ENCODE measurements at regions not wholly inside any gene's neighbourhood (a gene's known extent, or its start where the extent isn't known, plus 50 kb on each side); places are given as distances from the start of the nearest gene placed in this dataset.

DNA sequence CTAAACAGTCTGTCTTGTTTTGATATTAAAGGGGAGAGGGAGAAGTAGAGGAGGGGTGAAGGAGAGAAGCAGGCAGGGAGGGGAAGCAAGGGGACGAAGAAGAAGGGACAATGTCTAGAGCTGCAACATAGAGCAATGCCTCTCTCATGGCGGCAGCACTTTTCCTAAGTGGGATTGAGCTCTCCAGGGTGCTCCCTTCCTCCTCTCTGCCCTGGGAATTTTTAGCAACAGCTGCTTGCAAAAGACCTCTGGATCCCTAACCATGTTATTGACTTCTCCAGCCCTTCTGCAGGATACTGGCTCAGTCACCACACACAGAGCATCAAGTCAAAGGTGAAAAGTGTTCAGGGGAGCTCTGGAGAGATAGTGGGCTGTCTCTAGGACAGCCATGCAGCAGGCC, 734.9 kb downstream of the EPHA4 start:
- TF ChIP-seq, protein P1, sequence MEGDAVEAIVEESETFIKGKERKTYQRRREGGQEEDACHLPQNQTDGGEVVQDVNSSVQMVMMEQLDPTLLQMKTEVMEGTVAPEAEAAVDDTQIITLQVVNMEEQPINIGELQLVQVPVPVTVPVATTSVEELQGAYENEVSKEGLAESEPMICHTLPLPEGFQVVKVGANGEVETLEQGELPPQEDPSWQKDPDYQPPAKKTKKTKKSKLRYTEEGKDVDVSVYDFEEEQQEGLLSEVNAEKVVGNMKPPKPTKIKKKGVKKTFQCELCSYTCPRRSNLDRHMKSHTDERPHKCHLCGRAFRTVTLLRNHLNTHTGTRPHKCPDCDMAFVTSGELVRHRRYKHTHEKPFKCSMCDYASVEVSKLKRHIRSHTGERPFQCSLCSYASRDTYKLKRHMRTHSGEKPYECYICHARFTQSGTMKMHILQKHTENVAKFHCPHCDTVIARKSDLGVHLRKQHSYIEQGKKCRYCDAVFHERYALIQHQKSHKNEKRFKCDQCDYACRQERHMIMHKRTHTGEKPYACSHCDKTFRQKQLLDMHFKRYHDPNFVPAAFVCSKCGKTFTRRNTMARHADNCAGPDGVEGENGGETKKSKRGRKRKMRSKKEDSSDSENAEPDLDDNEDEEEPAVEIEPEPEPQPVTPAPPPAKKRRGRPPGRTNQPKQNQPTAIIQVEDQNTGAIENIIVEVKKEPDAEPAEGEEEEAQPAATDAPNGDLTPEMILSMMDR (IDR thresholded peaks at IDR 0.05; ENCODE audit: poor library complexity, severe bottlenecking), result no peak
- TF ChIP-seq, protein P2, sequence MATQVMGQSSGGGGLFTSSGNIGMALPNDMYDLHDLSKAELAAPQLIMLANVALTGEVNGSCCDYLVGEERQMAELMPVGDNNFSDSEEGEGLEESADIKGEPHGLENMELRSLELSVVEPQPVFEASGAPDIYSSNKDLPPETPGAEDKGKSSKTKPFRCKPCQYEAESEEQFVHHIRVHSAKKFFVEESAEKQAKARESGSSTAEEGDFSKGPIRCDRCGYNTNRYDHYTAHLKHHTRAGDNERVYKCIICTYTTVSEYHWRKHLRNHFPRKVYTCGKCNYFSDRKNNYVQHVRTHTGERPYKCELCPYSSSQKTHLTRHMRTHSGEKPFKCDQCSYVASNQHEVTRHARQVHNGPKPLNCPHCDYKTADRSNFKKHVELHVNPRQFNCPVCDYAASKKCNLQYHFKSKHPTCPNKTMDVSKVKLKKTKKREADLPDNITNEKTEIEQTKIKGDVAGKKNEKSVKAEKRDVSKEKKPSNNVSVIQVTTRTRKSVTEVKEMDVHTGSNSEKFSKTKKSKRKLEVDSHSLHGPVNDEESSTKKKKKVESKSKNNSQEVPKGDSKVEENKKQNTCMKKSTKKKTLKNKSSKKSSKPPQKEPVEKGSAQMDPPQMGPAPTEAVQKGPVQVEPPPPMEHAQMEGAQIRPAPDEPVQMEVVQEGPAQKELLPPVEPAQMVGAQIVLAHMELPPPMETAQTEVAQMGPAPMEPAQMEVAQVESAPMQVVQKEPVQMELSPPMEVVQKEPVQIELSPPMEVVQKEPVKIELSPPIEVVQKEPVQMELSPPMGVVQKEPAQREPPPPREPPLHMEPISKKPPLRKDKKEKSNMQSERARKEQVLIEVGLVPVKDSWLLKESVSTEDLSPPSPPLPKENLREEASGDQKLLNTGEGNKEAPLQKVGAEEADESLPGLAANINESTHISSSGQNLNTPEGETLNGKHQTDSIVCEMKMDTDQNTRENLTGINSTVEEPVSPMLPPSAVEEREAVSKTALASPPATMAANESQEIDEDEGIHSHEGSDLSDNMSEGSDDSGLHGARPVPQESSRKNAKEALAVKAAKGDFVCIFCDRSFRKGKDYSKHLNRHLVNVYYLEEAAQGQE (IDR thresholded peaks at IDR 0.05; ENCODE audit: borderline replicate concordance), result no peak
- TF ChIP-seq SMC3 (conservative IDR thresholded peaks at IDR 0.05; ENCODE audit: poor library complexity), result no peak
- TF ChIP-seq MXI1 (conservative IDR thresholded peaks at IDR 0.05; ENCODE audit: poor library complexity, severe bottlenecking), result no peak
- TF ChIP-seq RAD21 (conservative IDR thresholded peaks at IDR 0.05), result no peak
